Lung (tissue), 11 donors: ENCODE measurements at regions not wholly inside any gene's neighbourhood (a gene's known extent, or its start where the extent isn't known, plus 50 kb on each side); places are given as distances from the start of the nearest gene placed in this dataset.
A peak's percentile ranks its signal among the peaks of the same experiment; 100 is the strongest.

Experiments used
- ATAC-seq: fragments of 200-7000 bp; cut with Tn5 transposase; one replicate; pipeline ENCODE4 v1.9.1; 2020; ENCODE audit warnings: moderate number of reproducible peaks; ENCODE audit not compliant: insufficient read depth, low FRiP score
- DNase-seq, 3 donors: peaks; one replicate each; pipeline ENCODE4 v3.0.0-alpha.2; 2013 to 2017
- H3K27ac ChIP-seq, 2 donors: one replicate each; pipeline ENCODE4 v1.5.1; 2013; ENCODE audit warnings: mild to moderate bottlenecking in 2 of 2, moderate library complexity in 2 of 2, control low read depth in 1 of 2, inconsistent platforms in 1 of 2, low read depth in 1 of 2, low read length in 1 of 2
- H3K27me3 ChIP-seq, 3 donors: one replicate each; pipeline ENCODE4 v1.5.1; 2013; ENCODE audit warnings: low read length in 2 of 3; ENCODE audit not compliant: control insufficient read depth in 3 of 3, insufficient read depth in 3 of 3
- H3K36me3 ChIP-seq, 4 donors: one replicate each; pipeline ENCODE4 v1.5.1; 2013; ENCODE audit warnings: low read length in 4 of 4, mild to moderate bottlenecking in 1 of 4, moderate library complexity in 1 of 4; ENCODE audit not compliant: control insufficient read depth in 4 of 4, insufficient read depth in 4 of 4
- H3K4me1 ChIP-seq, 5 donors: one replicate each; pipeline ENCODE4 v1.5.1; 2013; ENCODE audit warnings: low read length in 5 of 5, mild to moderate bottlenecking in 2 of 5, moderate library complexity in 1 of 5; ENCODE audit not compliant: control insufficient read depth in 5 of 5, insufficient read depth in 5 of 5
- H3K4me3 ChIP-seq: one replicate; pipeline ENCODE4 v1.5.1; 2013; ENCODE audit warnings: mild to moderate bottlenecking, control low read depth, moderate library complexity
- H3K9ac ChIP-seq, 2 donors: one replicate each; pipeline ENCODE4 v1.5.1; 2013; ENCODE audit warnings: low read length in 2 of 2, control low read depth in 1 of 2; ENCODE audit not compliant: insufficient read depth in 1 of 2
- H3K9me3 ChIP-seq, 4 donors: one replicate each; pipeline ENCODE4 v1.5.1; 2013; ENCODE audit warnings: low read length in 3 of 4, mild to moderate bottlenecking in 1 of 4, moderate library complexity in 1 of 4; ENCODE audit not compliant: control insufficient read depth in 4 of 4, insufficient read depth in 3 of 4
- WGBS, 2 donors: extraction: QIAGEN DNeasy Blood & Tissue Kit; methylation state at CpG; one replicate each; pipeline ENCODE4 v1.1.7; 2013; 5-methylcytosine and 5-hydroxymethylcytosine counted together
- TF ChIP-seq, protein P1 (sequence below): IDR thresholded peaks from 2 replicates; pipeline ENCODE4 v1.5.1; 2012; ENCODE audit warnings: mild to moderate bottlenecking; ENCODE audit errors: control extremely low read depth, extremely low read depth
- donor health status: control.
- donor health status: control.
- donor health status: Bipolar disorder and iron deficiency.
- donor health status: healthy.
- donor health status: DM: yes; HTN: yes; CAD: no.

DNA sequence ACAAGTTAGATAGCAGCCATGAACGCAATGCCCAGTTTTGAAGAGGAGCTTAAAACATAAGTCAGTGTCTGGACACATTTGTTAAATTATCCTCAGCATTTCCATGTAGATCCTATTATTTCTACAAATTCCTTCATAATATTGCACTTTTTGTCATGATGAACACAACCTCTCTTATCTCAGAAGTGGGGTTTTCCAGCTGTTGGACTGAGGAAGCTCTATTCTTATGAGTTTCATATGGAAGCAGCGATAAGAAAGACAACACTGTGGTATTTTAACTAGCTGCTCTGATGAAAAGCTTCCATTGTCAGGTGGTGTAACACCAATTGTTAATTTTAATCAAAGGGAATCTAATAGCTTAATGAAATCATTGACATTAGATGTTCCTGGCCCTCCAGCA lies 308.7 kb downstream of the GBA3 start:
- ATAC-seq, result no peak
- Histone ChIP-seq H3K4me1 (peaks cover 0 to 4% (median 0%) of the 10 kb centered on the region in 5 donors), H3K9ac (no peak overlapping the region), H3K27ac (no peak overlapping the region), H3K36me3 (no peaks in the 10 kb centered on the region), H3K9me3 (peaks cover 0 to 3% (median 0%) of the 10 kb centered on the region in 4 donors), H3K27me3 (no peaks in the 10 kb centered on the region), H3K4me3 (no peak overlapping the region)
- DNase-seq, result peak in 1 of 3 donors; percentile 33
- WGBS, 2 donors, result 67 to 73% methylated on average over 2 of the region's 2 CpGs
- TF ChIP-seq, protein P1, sequence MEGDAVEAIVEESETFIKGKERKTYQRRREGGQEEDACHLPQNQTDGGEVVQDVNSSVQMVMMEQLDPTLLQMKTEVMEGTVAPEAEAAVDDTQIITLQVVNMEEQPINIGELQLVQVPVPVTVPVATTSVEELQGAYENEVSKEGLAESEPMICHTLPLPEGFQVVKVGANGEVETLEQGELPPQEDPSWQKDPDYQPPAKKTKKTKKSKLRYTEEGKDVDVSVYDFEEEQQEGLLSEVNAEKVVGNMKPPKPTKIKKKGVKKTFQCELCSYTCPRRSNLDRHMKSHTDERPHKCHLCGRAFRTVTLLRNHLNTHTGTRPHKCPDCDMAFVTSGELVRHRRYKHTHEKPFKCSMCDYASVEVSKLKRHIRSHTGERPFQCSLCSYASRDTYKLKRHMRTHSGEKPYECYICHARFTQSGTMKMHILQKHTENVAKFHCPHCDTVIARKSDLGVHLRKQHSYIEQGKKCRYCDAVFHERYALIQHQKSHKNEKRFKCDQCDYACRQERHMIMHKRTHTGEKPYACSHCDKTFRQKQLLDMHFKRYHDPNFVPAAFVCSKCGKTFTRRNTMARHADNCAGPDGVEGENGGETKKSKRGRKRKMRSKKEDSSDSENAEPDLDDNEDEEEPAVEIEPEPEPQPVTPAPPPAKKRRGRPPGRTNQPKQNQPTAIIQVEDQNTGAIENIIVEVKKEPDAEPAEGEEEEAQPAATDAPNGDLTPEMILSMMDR, result no peak

DNA sequence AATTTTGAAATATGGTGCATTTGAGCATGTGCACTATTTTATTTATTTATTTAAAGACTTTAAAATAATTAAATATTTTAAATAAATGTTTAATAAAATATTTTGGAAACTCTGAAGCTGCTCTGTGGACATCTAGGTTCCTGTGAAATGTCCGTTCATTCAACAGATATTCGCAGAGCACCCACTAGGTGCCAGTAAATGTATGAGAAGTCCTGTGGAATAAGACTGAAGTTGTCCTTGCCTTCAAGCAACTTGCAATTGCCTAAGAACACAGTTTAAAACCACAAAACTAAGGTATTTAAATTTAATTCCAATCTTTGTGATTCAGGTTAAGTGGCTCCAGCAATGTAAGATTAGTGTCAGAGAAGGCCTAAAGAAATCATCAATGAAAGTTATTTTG lies 306.7 kb downstream of the GBA3 start:
- no peaks in the 10 kb centered on the region for H3K36me3 ChIP-seq
- no peak overlapping the region for H3K9ac ChIP-seq
- TF ChIP-seq, protein P1, result no peak
- no peak overlapping the region for H3K27ac ChIP-seq
- DNase-seq (peak in 1 of 3 donors; percentile 22), ATAC-seq (no peak)
- H3K9me3 ChIP-seq, result peaks cover 0 to 3% (median 0%) of the 10 kb centered on the region in 4 donors
- 78 to 95% methylated on average over 2 of the region's 2 CpGs for WGBS, 2 donors
- no peaks in the 10 kb centered on the region for H3K27me3 ChIP-seq
- H3K4me1 ChIP-seq, result peaks cover 0 to 4% (median 0%) of the 10 kb centered on the region in 5 donors
- H3K4me3 ChIP-seq, result no peak overlapping the region

DNA sequence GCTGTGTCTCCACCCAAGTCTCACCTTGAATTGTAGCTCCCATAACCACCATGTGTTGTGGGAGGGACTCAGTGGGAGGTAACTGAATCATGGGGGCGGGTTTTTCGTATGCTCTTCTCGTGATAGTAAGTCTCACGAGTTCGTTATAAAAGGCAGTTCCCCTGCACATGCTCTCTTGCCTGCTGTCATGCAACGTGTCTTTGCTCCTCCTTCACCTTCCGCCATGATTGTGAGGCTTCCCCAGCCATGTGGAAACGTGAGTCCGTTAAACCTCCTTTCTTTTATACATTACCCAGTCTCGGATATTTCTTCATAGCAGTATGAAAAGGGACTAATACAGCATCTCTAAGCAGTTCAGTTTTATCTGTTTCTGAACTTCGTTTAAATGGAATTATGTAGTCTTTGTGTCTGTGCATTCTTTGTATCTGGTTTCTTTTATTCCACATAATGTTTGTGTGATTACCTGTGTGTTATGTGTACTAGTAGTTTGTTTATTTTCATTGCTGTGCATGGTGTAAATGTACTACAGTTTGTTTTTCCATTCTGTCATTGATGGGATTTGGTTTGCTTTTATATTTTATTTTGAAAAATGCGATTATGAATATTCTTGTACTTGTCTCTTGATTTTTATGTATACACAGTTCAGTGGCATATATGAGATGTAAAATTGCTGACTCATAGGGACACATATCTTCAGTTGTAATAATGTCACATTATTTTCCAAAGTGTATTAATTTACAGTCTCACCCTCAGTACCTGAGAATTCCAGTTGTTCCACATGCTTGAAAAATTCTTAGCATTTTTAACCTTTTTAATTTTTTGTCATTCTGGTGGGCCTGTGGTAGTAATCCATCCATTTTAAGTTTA lies 304.9 kb downstream of the GBA3 start:
- Histone ChIP-seq H3K27me3 (no peaks in the 10 kb centered on the region), H3K27ac (no peak overlapping the region), H3K9me3 (peaks cover 0 to 3% (median 0%) of the 10 kb centered on the region in 4 donors), H3K4me3 (no peak overlapping the region), H3K36me3 (no peaks in the 10 kb centered on the region), H3K4me1 (peaks cover 0 to 4% (median 0%) of the 10 kb centered on the region in 5 donors), H3K9ac (no peak overlapping the region)
- no peak for DNase-seq
- TF ChIP-seq, protein P1, result no peak
- WGBS, 2 donors, result 89 to 92% methylated on average over 12 of the region's 12 CpGs
- ATAC-seq, result no peak
